CD14-positive monocyte (primary cell): ENCODE measurements at regions not wholly inside any gene's neighbourhood (a gene's known extent, or its start where the extent isn't known, plus 50 kb on each side); places are given as distances from the start of the nearest gene placed in this dataset.
A peak's percentile ranks its signal among the peaks of the same experiment; 100 is the strongest.

Experiments used
- DNase-seq, 3 donors: peaks; one replicate each; pipeline ENCODE4 v3.0.0-alpha.2; 2011 to 2022
- H2AFZ ChIP-seq: 2 replicates; pipeline ENCODE4 v1.6.0; 2012; ENCODE audit warnings: mild to moderate bottlenecking, low read depth, low read length, inconsistent platforms; ENCODE audit not compliant: insufficient read depth, poor library complexity, severe bottlenecking
- H3K27ac ChIP-seq, 2 donors: 1 replicate in 1 of 2; 2 replicates in 1 of 2; pipeline ENCODE4 v1.5.1; 2012 to 2013; ENCODE audit warnings: low read length in 2 of 2, control low read depth in 1 of 2, inconsistent platforms in 1 of 2, low read depth in 1 of 2, mild to moderate bottlenecking in 1 of 2
- H3K27me3 ChIP-seq, 2 donors: one replicate each; pipeline versions ENCODE4 v1.6.0 to v1.6.1; 2011 to 2013; ENCODE audit warnings: low read length in 2 of 2; ENCODE audit not compliant: control insufficient read depth in 2 of 2, insufficient read depth in 2 of 2
- H3K36me3 ChIP-seq, 2 donors: replicated peaks in 1 of 2; 1 replicate in 1 of 2; 2 replicates in 1 of 2; pipeline versions ENCODE4 v1.5.1 to v1.6.1; 2012 to 2013; ENCODE audit warnings: low read length in 2 of 2, control low read depth in 1 of 2, inconsistent platforms in 1 of 2, mild to moderate bottlenecking in 1 of 2; ENCODE audit not compliant: insufficient read depth in 2 of 2, control insufficient read depth in 1 of 2
- H3K4me1 ChIP-seq, 2 donors: 1 replicate in 1 of 2; 2 replicates in 1 of 2; pipeline versions ENCODE4 v1.5.1 to v1.6.1; 2012 to 2013; ENCODE audit warnings: low read length in 2 of 2, control low read depth in 1 of 2, inconsistent platforms in 1 of 2, mild to moderate bottlenecking in 1 of 2, moderate library complexity in 1 of 2; ENCODE audit not compliant: insufficient read depth in 2 of 2, control insufficient read depth in 1 of 2
- H3K4me2 ChIP-seq: replicated peaks from 2 replicates; pipeline ENCODE3; 2012; ENCODE audit warnings: low read length, moderate library complexity, mild to moderate bottlenecking; ENCODE audit not compliant: poor library complexity, severe bottlenecking; ENCODE audit errors: extremely low read depth
- H3K4me3 ChIP-seq, 3 experiments: fragments of 200-600 bp in 1 of 3; sonication (generic) in 1 of 3; replicated peaks in 1 of 3; 1 replicate in 2 of 3; 2 replicates in 1 of 3; pipeline ENCODE4 v1.5.1; 2011 to 2013; ENCODE audit warnings: low read length in 3 of 3, mild to moderate bottlenecking in 3 of 3, control low read depth in 2 of 3, low read depth in 2 of 3, inconsistent platforms in 1 of 3, moderate library complexity in 1 of 3
- H3K79me2 ChIP-seq: 2 replicates; pipeline ENCODE4 v1.6.0; 2012; ENCODE audit warnings: mild to moderate bottlenecking, control low read depth, inconsistent platforms, low read length, moderate library complexity; ENCODE audit not compliant: insufficient read depth
- H3K9ac ChIP-seq: 2 replicates; pipeline ENCODE4 v1.6.0; 2017; ENCODE audit warnings: low read length, mild to moderate bottlenecking; ENCODE audit not compliant: insufficient read depth, poor library complexity, severe bottlenecking
- H3K9me3 ChIP-seq, 2 donors: replicated peaks in 1 of 2; 1 replicate in 1 of 2; 2 replicates in 1 of 2; pipeline versions ENCODE4 v1.5.1 to v1.6.1; 2012 to 2013; ENCODE audit warnings: low read length in 2 of 2, control low read depth in 1 of 2; ENCODE audit not compliant: control insufficient read depth in 1 of 2, insufficient read depth in 1 of 2
- H4K20me1 ChIP-seq: 2 replicates; pipeline ENCODE4 v1.6.0; 2012; ENCODE audit warnings: mild to moderate bottlenecking, low read length, control low read depth, moderate library complexity; ENCODE audit not compliant: insufficient read depth
- H3K27ac Mint-ChIP-seq, 7 donors: one replicate each; pipeline ENCODE4 v1.8.0; 2020; ENCODE audit warnings: mild to moderate bottlenecking in 7 of 7, mixed read lengths in 7 of 7, moderate library complexity in 6 of 7, inconsistent platforms in 2 of 7
- H3K27me3 Mint-ChIP-seq, 3 donors: one replicate each; pipeline ENCODE4 v1.8.0; 2021 to 2022; ENCODE audit warnings: low read depth in 3 of 3, mild to moderate bottlenecking in 3 of 3, mixed read lengths in 3 of 3, moderate library complexity in 3 of 3, inconsistent platforms in 1 of 3
- H3K36me3 Mint-ChIP-seq, 2 donors: one replicate each; pipeline ENCODE4 v1.8.0; 2020; ENCODE audit warnings: mixed read lengths in 2 of 2, inconsistent platforms in 1 of 2, mild to moderate bottlenecking in 1 of 2
- H3K4me1 Mint-ChIP-seq: one replicate; pipeline ENCODE4 v1.8.0; 2020; ENCODE audit warnings: mild to moderate bottlenecking, mixed read lengths
- H3K4me3 Mint-ChIP-seq, 2 donors: one replicate each; pipeline ENCODE4 v1.8.0; 2020; ENCODE audit warnings: mild to moderate bottlenecking in 2 of 2, mixed read lengths in 2 of 2, moderate library complexity in 1 of 2
- H3K9me3 Mint-ChIP-seq, 7 donors: one replicate each; pipeline ENCODE4 v1.8.0; 2020 to 2022; ENCODE audit warnings: mixed read lengths in 7 of 7, mild to moderate bottlenecking in 6 of 7, moderate library complexity in 6 of 7, inconsistent platforms in 2 of 7
- CTCF ChIP-seq: fragments of 200-600 bp; IDR thresholded peaks from one replicate; pipeline ENCODE4 v1.8.0; 2022; ENCODE audit warnings: antibody characterized with exemption, mild to moderate bottlenecking
- WGBS: methylation state at CpG from one replicate; pipeline ENCODE4 v1.1.5; 2013; ENCODE audit warnings: missing lambda C conversion rate; ENCODE audit not compliant: insufficient coverage; 5-methylcytosine and 5-hydroxymethylcytosine counted together
- intact Hi-C, 2 donors: fragments of 100-400 bp; cut with micrococcal nuclease; formaldehyde crosslinking; loops; one replicate each; pipeline versions ENCODE4 v1.15.0 to v1.15.1; 2023

GRCh38 chrX:93428497-93428896, 244.9 kb downstream of the NAP1L3 start:
- intact Hi-C loops, result no loop called here
- WGBS, result no CpG with 5 or more reads among the region's 3 CpGs
- no peak overlapping the region for H3K27ac Mint-ChIP-seq
- no peaks in the 10 kb centered on the region for H3K36me3 ChIP-seq
- H3K36me3 Mint-ChIP-seq, result no peaks in the 10 kb centered on the region
- H2AFZ ChIP-seq, result no peak overlapping the region
- H3K4me1 ChIP-seq, result no peaks in the 10 kb centered on the region
- H3K9me3 Mint-ChIP-seq, result peaks cover 0 to 5% (median 0%) of the 10 kb centered on the region in 7 donors
- H3K4me3 Mint-ChIP-seq, result no peak overlapping the region
- peaks cover 0 to 1% (median 1%) of the 10 kb centered on the region in 3 donors for H3K27me3 Mint-ChIP-seq
- no peak for DNase-seq
- no peaks in the 10 kb centered on the region for H3K79me2 ChIP-seq
- no peaks in the 10 kb centered on the region for H3K27me3 ChIP-seq
- no peaks in the 10 kb centered on the region for H3K9me3 ChIP-seq
- no peak overlapping the region for H3K27ac ChIP-seq
- TF ChIP-seq CTCF, result no peak
- no peaks in the 10 kb centered on the region for H3K4me1 Mint-ChIP-seq
- H3K4me3 ChIP-seq, result no peak overlapping the region
- no peak overlapping the region for H3K4me2 ChIP-seq
- no peaks in the 10 kb centered on the region for H4K20me1 ChIP-seq
- H3K9ac ChIP-seq, result no peak overlapping the region

GRCh38 chrX:93422693-93423092, 250.7 kb downstream of the NAP1L3 start:
- Histone ChIP-seq H2AFZ (no peak overlapping the region), H3K4me1 (no peaks in the 10 kb centered on the region), H3K27me3 (no peaks in the 10 kb centered on the region), H3K27ac (no peak overlapping the region), H3K4me2 (no peak overlapping the region), H4K20me1 (no peaks in the 10 kb centered on the region), H3K79me2 (no peaks in the 10 kb centered on the region), H3K4me3 (no peak overlapping the region), H3K9ac (no peak overlapping the region), H3K36me3 (no peaks in the 10 kb centered on the region), H3K9me3 (no peaks in the 10 kb centered on the region)
- Mint-ChIP-seq H3K9me3 (no peaks in the 10 kb centered on the region), H3K4me3 (no peak overlapping the region), H3K27ac (no peak overlapping the region), H3K27me3 (no peaks in the 10 kb centered on the region), H3K4me1 (no peaks in the 10 kb centered on the region), H3K36me3 (no peaks in the 10 kb centered on the region)
- TF ChIP-seq CTCF, result peak; percentile 9
- DNase-seq, result no peak
- WGBS, result no CpG with 5 or more reads among the region's 6 CpGs
- intact Hi-C loops, result no loop called here
